Inferior parietal cortex (tissue), 1 donor: ENCODE measurements at regions not wholly inside any gene's neighbourhood (a gene's known extent, or its start where the extent isn't known, plus 50 kb on each side); places are given as distances from the start of the nearest gene placed in this dataset.

ENCODE experiments used
- DNase-seq: peaks from one replicate; pipeline ENCODE4 v3.0.0-alpha.2; 2016; ENCODE audit errors: extremely low spot score

GRCh38 chr15:36254426-36254825 lies 325.0 kb upstream of the CDIN1 start:
- DNase-seq, result no peak

- DNase-seq, result no peak
Observed at GRCh38 chr15:36256404-36256807, 323.0 kb upstream of the CDIN1 start.

- no peak for DNase-seq
Observed at GRCh38 chr15:36263666-36264065, 315.8 kb upstream of the CDIN1 start.

- DNase-seq, result no peak
Observed at GRCh38 chr15:36265422-36265821, 314.0 kb upstream of the CDIN1 start.

GRCh38 chr15:36271048-36271447 lies 308.4 kb upstream of the CDIN1 start:
- DNase-seq, result no peak

GRCh38 chr15:36275656-36276055 lies 303.8 kb upstream of the CDIN1 start:
- no peak for DNase-seq

GRCh38 chr15:36278219-36278618 lies 301.2 kb upstream of the CDIN1 start:
- DNase-seq, result no peak

GRCh38 chr15:36282821-36283220 lies 296.6 kb upstream of the CDIN1 start:
- no peak for DNase-seq

GRCh38 chr15:36284911-36285310 lies 294.5 kb upstream of the CDIN1 start:
- no peak for DNase-seq

GRCh38 chr15:36291501-36291900 lies 287.9 kb upstream of the CDIN1 start:
- no peak for DNase-seq

GRCh38 chr15:36294359-36294758 lies 285.1 kb upstream of the CDIN1 start:
- no peak for DNase-seq

- no peak for DNase-seq
Observed at GRCh38 chr15:36301947-36302346, 277.5 kb upstream of the CDIN1 start.

GRCh38 chr15:36313021-36313420 lies 266.4 kb upstream of the CDIN1 start:
- no peak for DNase-seq

- DNase-seq, result no peak
Observed at GRCh38 chr15:36313736-36314280, 265.6 kb upstream of the CDIN1 start.

- DNase-seq, result no peak
Observed at GRCh38 chr15:36315649-36316048, 263.8 kb upstream of the CDIN1 start.

- no peak for DNase-seq
Observed at GRCh38 chr15:36323615-36324014, 255.8 kb upstream of the CDIN1 start.

GRCh38 chr15:36325206-36325605 lies 254.2 kb upstream of the CDIN1 start:
- no peak for DNase-seq

GRCh38 chr15:36329592-36329991 lies 249.8 kb upstream of the CDIN1 start:
- DNase-seq, result no peak

GRCh38 chr15:36330598-36330997 lies 248.8 kb upstream of the CDIN1 start:
- no peak for DNase-seq

GRCh38 chr15:36331531-36332275 lies 247.7 kb upstream of the CDIN1 start:
- no peak for DNase-seq

- no peak for DNase-seq
Observed at GRCh38 chr15:36332301-36332700, 247.1 kb upstream of the CDIN1 start.

- no peak for DNase-seq
Observed at GRCh38 chr15:36332896-36333295, 246.5 kb upstream of the CDIN1 start.

GRCh38 chr15:36334059-36334458 lies 245.4 kb upstream of the CDIN1 start:
- no peak for DNase-seq

GRCh38 chr15:36335224-36335623 lies 244.2 kb upstream of the CDIN1 start:
- no peak for DNase-seq
